ENCODE measurements at regions not wholly inside any gene's neighbourhood (a gene's known extent, or its start where the extent isn't known, plus 50 kb on each side); places are given as distances from the start of the nearest gene placed in this dataset.

DNA sequence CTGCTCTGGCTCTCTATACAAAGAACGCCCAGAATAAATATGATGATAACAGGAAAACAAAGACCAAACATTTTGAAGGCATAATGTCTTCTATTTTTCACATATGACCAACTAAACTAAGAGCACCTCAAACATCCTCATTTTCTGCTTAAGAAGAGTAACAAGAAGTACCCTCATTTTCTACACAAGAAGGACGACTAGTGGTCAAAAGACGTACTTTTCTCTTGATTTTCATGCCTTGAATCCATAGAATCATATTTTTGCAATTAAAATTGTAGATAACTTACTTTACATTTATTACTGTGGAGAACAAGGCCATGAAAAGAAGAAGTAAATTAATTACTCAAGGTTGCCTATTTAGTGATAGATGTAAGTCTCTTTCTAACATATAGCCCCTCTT is 358.6 kb downstream of the DUSP6 start:
- no peak overlapping the region for H3K4me2 ChIP-seq (ENCODE audit: low read length)
- no peaks in the 10 kb centered on the region for H4K20me1 ChIP-seq (ENCODE audit: low read length)
- H3K4me1 ChIP-seq (ENCODE audit: insufficient read depth, low read length) = peaks cover 11% of the 10 kb centered on the region
- ChIA-PET CTCF (interaction anchor here (0.6 to 1.7 kb wide), 4 partner anchors 127 to 857 kb away, joined by 3 to 12 read pairs (median 4); partner anchors contain the start of gene KITLG), POLR2A (ENCODE audit: unreplicated experiment) (interaction anchor here (0.6 kb wide), 1 partner anchor 377 kb away, joined by 3 read pairs; no protein-coding TSS in a partner anchor)
- no peaks in the 10 kb centered on the region for H3K36me3 ChIP-seq (ENCODE audit: low read depth, low read length)
- H3K9me2 ChIP-seq (replicated peaks; ENCODE audit: low read length) = no peaks in the 10 kb centered on the region
- intact Hi-C loops (cut with micrococcal nuclease) = loop anchor here (1.0 to 2.0 kb wide), 4 partner anchors 360 to 883 kb away; partner anchors contain the start of gene KITLG
- no peaks in the 10 kb centered on the region for H3K9me3 ChIP-seq (ENCODE audit: low read length)
- H3K9ac ChIP-seq (ENCODE audit: low read length) = no peak overlapping the region
- H3F3A ChIP-seq (ENCODE audit: low read length, unreplicated experiment) = no peaks in the 10 kb centered on the region
- no peaks in the 10 kb centered on the region for H3K27me3 ChIP-seq (ENCODE audit: low read length)
- H3K4me3 ChIP-seq (ENCODE audit: low read length) = no peak overlapping the region
- ATAC-seq (peak; percentile 77), DNase-seq (peak; percentile 80)
- TF ChIP-seq EZH2 (IDR thresholded peaks at IDR 0.05; ENCODE audit: low read length, unreplicated experiment) = no peak
- TF ChIP-seq, protein P1, sequence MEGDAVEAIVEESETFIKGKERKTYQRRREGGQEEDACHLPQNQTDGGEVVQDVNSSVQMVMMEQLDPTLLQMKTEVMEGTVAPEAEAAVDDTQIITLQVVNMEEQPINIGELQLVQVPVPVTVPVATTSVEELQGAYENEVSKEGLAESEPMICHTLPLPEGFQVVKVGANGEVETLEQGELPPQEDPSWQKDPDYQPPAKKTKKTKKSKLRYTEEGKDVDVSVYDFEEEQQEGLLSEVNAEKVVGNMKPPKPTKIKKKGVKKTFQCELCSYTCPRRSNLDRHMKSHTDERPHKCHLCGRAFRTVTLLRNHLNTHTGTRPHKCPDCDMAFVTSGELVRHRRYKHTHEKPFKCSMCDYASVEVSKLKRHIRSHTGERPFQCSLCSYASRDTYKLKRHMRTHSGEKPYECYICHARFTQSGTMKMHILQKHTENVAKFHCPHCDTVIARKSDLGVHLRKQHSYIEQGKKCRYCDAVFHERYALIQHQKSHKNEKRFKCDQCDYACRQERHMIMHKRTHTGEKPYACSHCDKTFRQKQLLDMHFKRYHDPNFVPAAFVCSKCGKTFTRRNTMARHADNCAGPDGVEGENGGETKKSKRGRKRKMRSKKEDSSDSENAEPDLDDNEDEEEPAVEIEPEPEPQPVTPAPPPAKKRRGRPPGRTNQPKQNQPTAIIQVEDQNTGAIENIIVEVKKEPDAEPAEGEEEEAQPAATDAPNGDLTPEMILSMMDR (conservative IDR thresholded peaks at IDR 0.05; ENCODE audit: low read depth, low read length) = peak; percentile 87
- TF ChIP-seq EZH2phosphoT487 (IDR thresholded peaks at IDR 0.05; ENCODE audit: borderline replicate concordance, low read length) = no peak
- no peak overlapping the region for H3K27ac ChIP-seq (ENCODE audit: low read length)
- no TSS peak for BruUV-seq (replicated peaks)
- H3K79me2 ChIP-seq (ENCODE audit: low read length) = no peaks in the 10 kb centered on the region
- H2AFZ ChIP-seq (ENCODE audit: low read length) = peak overlapping the region; percentile 5; the same call in 1 of the 2 replicates

DNA sequence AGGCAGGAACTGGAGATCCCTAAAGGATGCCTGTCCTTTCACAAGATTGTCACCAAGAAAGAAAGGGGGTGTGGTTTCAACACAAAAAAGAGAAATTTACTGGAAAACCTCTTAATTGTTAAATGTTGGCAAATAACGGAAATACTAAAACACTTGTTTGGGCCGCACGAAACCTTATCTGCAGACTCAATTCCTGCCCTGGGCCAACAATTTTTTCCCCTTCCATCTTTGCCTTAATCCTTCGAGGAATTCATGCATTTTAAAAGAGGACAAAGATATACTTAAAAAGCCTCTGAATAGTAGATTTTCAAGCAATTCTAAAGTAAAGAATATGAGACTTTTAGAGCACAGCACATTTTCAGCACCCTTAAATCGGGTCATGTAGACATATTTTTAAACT is 366.2 kb downstream of the DUSP6 start:
- Histone ChIP-seq H3K27ac (ENCODE audit: low read length) (no peak overlapping the region), H3K27me3 (ENCODE audit: low read length) (no peaks in the 10 kb centered on the region), H3K4me2 (ENCODE audit: low read length) (no peak overlapping the region), H3K36me3 (ENCODE audit: low read depth, low read length) (no peaks in the 10 kb centered on the region), H3K4me1 (ENCODE audit: insufficient read depth, low read length) (no peaks in the 10 kb centered on the region), H2AFZ (ENCODE audit: low read length) (no peak overlapping the region), H3K9me2 (replicated peaks; ENCODE audit: low read length) (no peaks in the 10 kb centered on the region), H3K9me3 (ENCODE audit: low read length) (no peaks in the 10 kb centered on the region), H3K4me3 (ENCODE audit: low read length) (no peak overlapping the region), H4K20me1 (ENCODE audit: low read length) (no peaks in the 10 kb centered on the region), H3K9ac (ENCODE audit: low read length) (no peak overlapping the region), H3F3A (ENCODE audit: low read length, unreplicated experiment) (no peaks in the 10 kb centered on the region), H3K79me2 (ENCODE audit: low read length) (no peaks in the 10 kb centered on the region)
- no TSS peak for BruUV-seq (replicated peaks)
- ATAC-seq = no peak
- no peak for TF ChIP-seq EZH2 (IDR thresholded peaks at IDR 0.05; ENCODE audit: low read length, unreplicated experiment)
- TF ChIP-seq, protein P1 (conservative IDR thresholded peaks at IDR 0.05; ENCODE audit: low read depth, low read length) = no peak
- TF ChIP-seq EZH2phosphoT487 (IDR thresholded peaks at IDR 0.05; ENCODE audit: borderline replicate concordance, low read length) = no peak
- ChIA-PET CTCF (no interaction called here), POLR2A (ENCODE audit: unreplicated experiment) (no interaction called here)
- intact Hi-C loops (cut with micrococcal nuclease) = no loop called here
- DNase-seq = no peak

DNA sequence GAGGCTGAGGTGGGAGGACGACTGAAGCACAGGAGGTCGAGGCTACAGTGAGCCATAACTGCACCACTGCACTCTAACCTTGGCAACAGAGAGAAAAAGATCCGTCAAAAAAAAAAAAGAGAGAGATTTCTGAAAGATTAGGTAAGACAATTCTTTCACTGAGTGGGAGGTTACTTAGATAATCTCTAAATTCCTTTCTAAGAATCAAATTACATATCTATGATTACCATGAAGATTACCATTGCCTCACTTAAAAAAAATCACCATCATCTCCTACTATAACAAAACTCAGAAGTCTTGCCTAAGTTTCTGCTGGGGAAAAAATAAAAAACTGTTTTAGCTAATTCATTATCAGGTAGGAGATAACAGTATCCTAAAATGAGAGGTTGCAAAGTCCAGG is 366.7 kb downstream of the DUSP6 start:
- Histone ChIP-seq H3K4me1 (ENCODE audit: insufficient read depth, low read length) (no peaks in the 10 kb centered on the region), H4K20me1 (ENCODE audit: low read length) (no peaks in the 10 kb centered on the region), H3K9ac (ENCODE audit: low read length) (no peak overlapping the region), H3F3A (ENCODE audit: low read length, unreplicated experiment) (no peaks in the 10 kb centered on the region), H3K27me3 (ENCODE audit: low read length) (no peaks in the 10 kb centered on the region), H3K4me3 (ENCODE audit: low read length) (no peak overlapping the region), H3K4me2 (ENCODE audit: low read length) (no peak overlapping the region), H3K36me3 (ENCODE audit: low read depth, low read length) (no peaks in the 10 kb centered on the region), H3K27ac (ENCODE audit: low read length) (no peak overlapping the region), H3K9me3 (ENCODE audit: low read length) (no peaks in the 10 kb centered on the region), H3K9me2 (replicated peaks; ENCODE audit: low read length) (no peaks in the 10 kb centered on the region), H3K79me2 (ENCODE audit: low read length) (no peaks in the 10 kb centered on the region), H2AFZ (ENCODE audit: low read length) (no peak overlapping the region)
- intact Hi-C loops (cut with micrococcal nuclease) = no loop called here
- TF ChIP-seq, protein P1 (conservative IDR thresholded peaks at IDR 0.05; ENCODE audit: low read depth, low read length) = no peak
- TF ChIP-seq EZH2phosphoT487 (IDR thresholded peaks at IDR 0.05; ENCODE audit: borderline replicate concordance, low read length) (no peak), EZH2 (IDR thresholded peaks at IDR 0.05; ENCODE audit: low read length, unreplicated experiment) (no peak)
- POLR2A ChIA-PET (ENCODE audit: unreplicated experiment) = no interaction called here
- no peak for DNase-seq
- CTCF ChIA-PET = no interaction called here
- ATAC-seq = no peak
- no TSS peak for BruUV-seq (replicated peaks)
